Spleen (tissue), 7 donors: ENCODE measurements at regions not wholly inside any gene's neighbourhood (a gene's known extent, or its start where the extent isn't known, plus 50 kb on each side); places are given as distances from the start of the nearest gene placed in this dataset.

Source experiments
- CTCF ChIP-seq, 11 experiments: fragments of 200-600 bp in 7 of 11; fragments of 450-650 bp in 4 of 11; sonication (generic) in 4 of 11; IDR thresholded peaks in 8 of 11; conservative IDR thresholded peaks in 3 of 11; 1 replicate in 7 of 11; 2 replicates in 4 of 11; pipeline versions ENCODE4 v1.4.0 to v1.8.0; 2016 to 2021; ENCODE audit warnings: antibody characterized with exemption in 11 of 11, inconsistent platforms in 4 of 11, mild to moderate bottlenecking in 1 of 11
- POLR2A ChIP-seq, 3 donors: fragments of 450-650 bp; IDR thresholded peaks; one replicate each; pipeline ENCODE4 v1.5.1; 2017; ENCODE audit warnings: antibody characterized with exemption in 3 of 3, mild to moderate bottlenecking in 1 of 3
- POLR2AphosphoS5 ChIP-seq, 3 donors: sonication (generic); formaldehyde crosslinking; IDR thresholded peaks; one replicate each; pipeline ENCODE4 v1.5.1; 2017; ENCODE audit warnings: antibody characterized with exemption in 3 of 3
- donor health status: DM: no; HTN: no; CAD: no; lungs with moderate emphysema.
- donor health status: DM: no; HTN: no; CAD: no.
- donor health status: DM: no; HTN: no; CAD: no.

- no peak for TF ChIP-seq POLR2A (IDR thresholded peaks at IDR 0.05)
- no peak for TF ChIP-seq CTCF (IDR thresholded peaks at IDR 0.05 in 8 of 11, conservative IDR thresholded peaks at IDR 0.05 in 3 of 11)
- TF ChIP-seq POLR2AphosphoS5 (IDR thresholded peaks at IDR 0.05) = no peak
Measured at GRCh38 chrX:63932006-63932405, 147.0 kb upstream of the ARHGEF9 start.
